HepG2 (cell line): ENCODE measurements at regions not wholly inside any gene's neighbourhood (a gene's known extent, or its start where the extent isn't known, plus 50 kb on each side); places are given as distances from the start of the nearest gene placed in this dataset.
A peak's percentile ranks its signal among the peaks of the same experiment; 100 is the strongest.

Source experiments
- ATAC-seq: fragments of 200-7000 bp; cut with Tn5 transposase; 3 replicates; pipeline ENCODE4 v1.9.1; 2020; ENCODE audit warnings: mild to moderate bottlenecking, moderate library complexity
- BruUV-seq: library from RNA; stranded (reverse); fragments of 400-500 nt; replicated peaks from 2 replicates; lab custom pipeline; 2021; lab: Mats Ljungman, UMichigan
- CTCF ChIA-PET: fragments of 300-600 bp; formaldehyde crosslinking; extraction: SDS; loops from one replicate; lab custom pipeline; 2021; ENCODE audit warnings: low total read pairs, inconsistent platforms, low intra/inter-chr PET ratio; lab: Yijun Ruan, JAX
- POLR2A ChIA-PET: fragments of 350-600 bp; sonication (Branson Sonifier 250); formaldehyde crosslinking; loops from one replicate; lab custom pipeline; 2020; ENCODE audit warnings: antibody characterized with exemption, inconsistent platforms; lab: Yijun Ruan, JAX
- DNase-seq: peaks from one replicate; pipeline ENCODE4 v3.0.0-alpha.2; 2015; ENCODE audit warnings: low spot score
- FAIRE-seq: peaks from 3 replicates; lab custom pipeline; 2011; peaks lifted over from hg19 to GRCh38; lab: Jason Lieb, UNC
- H2AFZ ChIP-seq: one replicate; pipeline ENCODE4 v1.6.1; 2011; ENCODE audit warnings: low read length, inconsistent platforms
- H3K27ac ChIP-seq: fragments of 300-600 bp; 3 replicates; pipeline ENCODE4 v1.8.0; 2011; ENCODE audit warnings: mixed run types, mild to moderate bottlenecking, mixed read lengths, low read length, inconsistent platforms; ENCODE audit not compliant: insufficient read depth; ENCODE audit errors: extremely low read length
- H3K27me3 ChIP-seq, 2 experiments: fragments of 200-600 bp in 1 of 2; 2 replicates in 1 of 2; 3 replicates in 1 of 2; pipeline versions ENCODE4 v1.6.0 to v1.8.0; 2011; ENCODE audit warnings: low read length in 2 of 2, mild to moderate bottlenecking in 2 of 2, moderate library complexity in 2 of 2, inconsistent platforms in 1 of 2; ENCODE audit not compliant: insufficient read depth in 2 of 2, control insufficient read depth in 1 of 2
- H3K36me3 ChIP-seq, 2 experiments: fragments of 200-600 bp in 1 of 2; replicated peaks in 1 of 2; 2 replicates in 1 of 2; 3 replicates in 1 of 2; pipeline versions ENCODE4 v1.5.1 to v1.8.0; 2011; ENCODE audit warnings: low read length in 2 of 2, inconsistent platforms in 1 of 2; ENCODE audit not compliant: insufficient read depth in 2 of 2, control insufficient read depth in 1 of 2
- H3K4me1 ChIP-seq: 2 replicates; pipeline ENCODE4 v1.5.1; 2012; ENCODE audit warnings: low read length, inconsistent platforms; ENCODE audit not compliant: insufficient read depth
- H3K4me2 ChIP-seq: 2 replicates; pipeline ENCODE4 v1.6.0; 2011; ENCODE audit warnings: low read depth, low read length, inconsistent platforms
- H3K4me3 ChIP-seq, 3 experiments: fragments of 200-600 bp in 1 of 3; sonication (generic), shearing (Covaris generic) in 1 of 3; replicated peaks in 1 of 3; 2 replicates each; pipeline ENCODE4 v1.5.1; 2011 to 2016; ENCODE audit warnings: low read length in 3 of 3, inconsistent platforms in 2 of 3, low read depth in 2 of 3, mild to moderate bottlenecking in 2 of 3, control low read depth in 1 of 3, mixed read lengths in 1 of 3; ENCODE audit not compliant: insufficient read depth in 1 of 3
- H3K79me2 ChIP-seq: one replicate; pipeline ENCODE4 v1.6.1; 2011; ENCODE audit warnings: low read length, inconsistent platforms; ENCODE audit not compliant: insufficient read depth
- H3K9ac ChIP-seq: 2 replicates; pipeline ENCODE4 v1.6.0; 2011; ENCODE audit warnings: mild to moderate bottlenecking, low read depth, low read length, inconsistent platforms; ENCODE audit not compliant: insufficient read depth
- H3K9me3 ChIP-seq: 2 replicates; pipeline ENCODE4 v1.5.1; 2012; ENCODE audit warnings: mild to moderate bottlenecking, low read length
- H4K20me1 ChIP-seq: 2 replicates; pipeline ENCODE4 v1.6.0; 2011; ENCODE audit warnings: inconsistent platforms, mild to moderate bottlenecking, low read length, moderate library complexity; ENCODE audit not compliant: insufficient read depth
- ATF7 ChIP-seq, 2 experiments: fragments of 450-650 bp in 1 of 2; sonication (generic) in 1 of 2; formaldehyde crosslinking in 1 of 2; IDR thresholded peaks; 2 replicates each; pipeline versions ENCODE4 v1.4.0 to v1.6.1; 2016 to 2020; ENCODE audit warnings: antibody characterized with exemption in 1 of 2, mild to moderate bottlenecking in 1 of 2, missing genetic modification reagents in 1 of 2
- EZH2 ChIP-seq: conservative IDR thresholded peaks from 2 replicates; pipeline ENCODE4 v1.6.1; 2012; ENCODE audit warnings: mild to moderate bottlenecking, low read depth, low read length, moderate library complexity
- HMGXB4 ChIP-seq, 2 experiments: sonication (generic) in 1 of 2; formaldehyde crosslinking in 1 of 2; IDR thresholded peaks; 2 replicates each; pipeline versions ENCODE4 v1.4.0 to v1.6.1; 2018 to 2020; ENCODE audit warnings: missing genetic modification reagents in 2 of 2, borderline replicate concordance in 1 of 2, low read depth in 1 of 2, mild to moderate bottlenecking in 1 of 2, missing biosample characterization in 1 of 2
- JDP2 ChIP-seq: sonication (generic); formaldehyde crosslinking; IDR thresholded peaks from 2 replicates; pipeline ENCODE4 v1.8.1; 2022; ENCODE audit warnings: missing genetic modification reagents, borderline replicate concordance
- MLLT10 ChIP-seq: sonication (generic); formaldehyde crosslinking; IDR thresholded peaks from 2 replicates; pipeline ENCODE4 v1.4.0; 2020; ENCODE audit warnings: missing genetic modification reagents
- NFYB ChIP-seq: sonication (generic); formaldehyde crosslinking; IDR thresholded peaks from 2 replicates; pipeline ENCODE4 v1.4.0; 2020; ENCODE audit warnings: missing genetic modification reagents
- TCF7 ChIP-seq: sonication (generic); IDR thresholded peaks from 2 replicates; pipeline ENCODE4 v1.6.1; 2016; ENCODE audit warnings: antibody characterized with exemption, low read depth
- ZNF207 ChIP-seq: fragments of 450-650 bp; IDR thresholded peaks from 2 replicates; pipeline ENCODE4 v1.6.1; 2016; ENCODE audit warnings: antibody characterized with exemption, borderline replicate concordance
- ZNF234 ChIP-seq: sonication (generic); formaldehyde crosslinking; conservative IDR thresholded peaks from 2 replicates; pipeline ENCODE4 v1.5.1; 2020; ENCODE audit warnings: mild to moderate bottlenecking, missing genetic modification reagents
- ZNF460 ChIP-seq: sonication (generic); formaldehyde crosslinking; IDR thresholded peaks from 2 replicates; pipeline ENCODE4 v1.5.1; 2020; ENCODE audit warnings: missing genetic modification reagents, mild to moderate bottlenecking, borderline replicate concordance
- ZNF782 ChIP-seq: sonication (generic); formaldehyde crosslinking; IDR thresholded peaks from 2 replicates; pipeline ENCODE4 v1.4.0; 2020; ENCODE audit warnings: missing genetic modification reagents, mild to moderate bottlenecking, borderline replicate concordance
- ZNF790 ChIP-seq: sonication (generic); formaldehyde crosslinking; IDR thresholded peaks from 2 replicates; pipeline ENCODE4 v1.8.0; 2022; ENCODE audit warnings: missing genetic modification reagents, mild to moderate bottlenecking, borderline replicate concordance
- ZNF83 ChIP-seq: sonication (generic); formaldehyde crosslinking; IDR thresholded peaks from 2 replicates; pipeline ENCODE4 v1.4.0; 2020; ENCODE audit warnings: missing genetic modification reagents, mild to moderate bottlenecking, borderline replicate concordance
- WGBS: methylation state at CpG from one replicate; pipeline ENCODE4 v1.1.6; 2017; ENCODE audit warnings: low lambda C conversion rate; 5-methylcytosine and 5-hydroxymethylcytosine counted together
- in situ Hi-C: cut with HindIII; loops from 2 replicates; pipeline ENCODE4 v1.10.0; 2017; ENCODE audit warnings: low pct_unique_long_range_greater_than_20kb; ENCODE audit not compliant: extremely low pct_ligation_motif_present
- intact Hi-C: fragments of 100-400 bp; cut with micrococcal nuclease; formaldehyde crosslinking; loops from one replicate; pipeline ENCODE4 v1.10.0; 2022; ENCODE audit not compliant: unreplicated experiment

GRCh38 chr18:10351219-10351818, 103.1 kb upstream of the APCDD1 start:
- in situ Hi-C loops (no loop called here), intact Hi-C loops (no loop called here)
- Histone ChIP-seq H3K4me2 (no peak overlapping the region), H2AFZ (no peak overlapping the region), H4K20me1 (no peaks in the 10 kb centered on the region), H3K9me3 (peaks cover 2% of the 10 kb centered on the region; the same call in 1 of the 2 replicates), H3K4me1 (no peaks in the 10 kb centered on the region), H3K27ac (no peak overlapping the region), H3K36me3 (no peaks in the 10 kb centered on the region), H3K9ac (no peak overlapping the region), H3K4me3 (no peak overlapping the region), H3K79me2 (no peaks in the 10 kb centered on the region), H3K27me3 (peaks cover 0 to 23% of the 10 kb centered on the region in 2 experiments; a peak in 2 of 5 replicates)
- ChIA-PET POLR2A (no interaction called here), CTCF (no interaction called here)
- FAIRE-seq (no peak), ATAC-seq (no peak), DNase-seq (no peak)
- TF ChIP-seq TCF7 (no peak), ATF7 (IDR thresholded peaks at IDR 0.05) (peak; percentile 9; the same call in 1 of the 2 replicates), ATF7 (CRISPR knock-in tag; IDR thresholded peaks at IDR 0.05) (no peak)
- BruUV-seq, result no TSS peak
- 36% methylated on average over 6 of the region's 6 CpGs for WGBS

DNA sequence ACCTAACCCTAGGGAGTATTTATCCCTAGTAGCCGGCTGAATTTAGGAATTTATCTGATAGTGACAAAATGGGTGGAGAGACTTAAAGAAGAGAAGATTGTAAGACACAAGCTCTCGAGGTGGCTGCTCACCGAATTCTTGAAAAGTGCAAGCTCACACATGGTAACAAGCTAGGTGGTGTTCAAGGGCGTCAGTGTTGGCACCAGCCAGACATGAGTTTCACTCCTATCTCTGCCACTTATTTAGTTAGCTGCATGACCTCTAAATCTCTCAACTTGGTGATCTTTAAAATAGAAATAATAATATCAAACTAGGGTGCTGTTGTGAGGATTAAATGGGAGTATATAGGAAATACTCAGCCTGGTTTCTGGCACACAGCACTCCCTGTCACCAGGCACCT, 102.6 kb upstream of the APCDD1 start:
- CTCF ChIA-PET, result no interaction called here
- BruUV-seq, result no TSS peak
- FAIRE-seq, result no peak
- Histone ChIP-seq H3K9ac (no peak overlapping the region), H4K20me1 (no peaks in the 10 kb centered on the region), H3K4me3 (no peak overlapping the region), H3K79me2 (no peaks in the 10 kb centered on the region), H3K36me3 (no peaks in the 10 kb centered on the region), H3K27ac (no peak overlapping the region), H3K27me3 (peaks cover 0 to 23% of the 10 kb centered on the region in 2 experiments; a peak in 2 of 5 replicates), H3K4me2 (no peak overlapping the region), H3K9me3 (peaks cover 7% of the 10 kb centered on the region), H2AFZ (no peak overlapping the region), H3K4me1 (no peaks in the 10 kb centered on the region)
- no peak for ATAC-seq
- WGBS, result 19% methylated on average over 4 of the region's 4 CpGs
- intact Hi-C loops, result no loop called here
- in situ Hi-C loops, result no loop called here
- POLR2A ChIA-PET, result no interaction called here
- DNase-seq, result no peak
- TF ChIP-seq JDP2 (no peak), EZH2 (no peak), ZNF83 (CRISPR knock-in tag) (no peak), NFYB (no peak), ZNF460 (CRISPR knock-in tag) (no peak), MLLT10 (no peak), HMGXB4 (CRISPR knock-in tag; IDR thresholded peaks at IDR 0.05; ENCODE audit: borderline replicate concordance in 1 of 2, low read depth in 1 of 2) (no peak), ZNF790 (no peak), ZNF234 (CRISPR knock-in tag) (no peak), ZNF782 (CRISPR knock-in tag) (no peak), ZNF207 (no peak)
